ENCODE measurements at regions not wholly inside any gene's neighbourhood (a gene's known extent, or its start where the extent isn't known, plus 50 kb on each side); places are given as distances from the start of the nearest gene placed in this dataset.

GRCh38 chr4:130146773-130147172 is 1050.8 kb downstream of the C4orf33 start:
- CTCF ChIA-PET = no interaction called here
- no peaks in the 10 kb centered on the region for H3K9me3 ChIP-seq (ENCODE audit: low read length)
- no peaks in the 10 kb centered on the region for H3K36me3 Mint-ChIP-seq
- no peaks in the 10 kb centered on the region for H3K27me3 Mint-ChIP-seq
- no peaks in the 10 kb centered on the region for H3K36me3 ChIP-seq (ENCODE audit: insufficient read depth, low read length)
- no peak overlapping the region for H3K4me3 Mint-ChIP-seq
- no peak overlapping the region for H3K27ac ChIP-seq (ENCODE audit: low read depth, low read length)
- no peaks in the 10 kb centered on the region for H3K4me1 ChIP-seq (ENCODE audit: insufficient read depth, low read length)
- no peak overlapping the region for H3K27ac Mint-ChIP-seq
- no peaks in the 10 kb centered on the region for H3K27me3 ChIP-seq (ENCODE audit: insufficient read depth, low read length, poor library complexity, severe bottlenecking)
- POLR2A ChIA-PET = no interaction called here
- H3K4me3 ChIP-seq (ENCODE audit: low read length) = no peak overlapping the region
- DNase-seq = no peak
- H3K9me3 Mint-ChIP-seq = peaks cover 0 to 34% (median 7%) of the 10 kb centered on the region in 5 donors
- no peaks in the 10 kb centered on the region for H3K4me1 Mint-ChIP-seq

- H3K27ac ChIP-seq (ENCODE audit: low read depth, low read length) = no peak overlapping the region
- no peaks in the 10 kb centered on the region for H3K4me1 Mint-ChIP-seq
- POLR2A ChIA-PET = no interaction called here
- H3K4me3 Mint-ChIP-seq = no peak overlapping the region
- no peak overlapping the region for H3K4me3 ChIP-seq (ENCODE audit: low read length)
- peaks cover 0 to 34% (median 7%) of the 10 kb centered on the region in 5 donors for H3K9me3 Mint-ChIP-seq
- H3K36me3 Mint-ChIP-seq = no peaks in the 10 kb centered on the region
- H3K27me3 Mint-ChIP-seq = no peaks in the 10 kb centered on the region
- no peaks in the 10 kb centered on the region for H3K4me1 ChIP-seq (ENCODE audit: insufficient read depth, low read length)
- H3K36me3 ChIP-seq (ENCODE audit: insufficient read depth, low read length) = no peaks in the 10 kb centered on the region
- no peaks in the 10 kb centered on the region for H3K27me3 ChIP-seq (ENCODE audit: insufficient read depth, low read length, poor library complexity, severe bottlenecking)
- DNase-seq = no peak
- CTCF ChIA-PET = no interaction called here
- H3K27ac Mint-ChIP-seq = no peak overlapping the region
- H3K9me3 ChIP-seq (ENCODE audit: low read length) = no peaks in the 10 kb centered on the region
Measured at GRCh38 chr4:130147641-130148040, 1051.7 kb downstream of the C4orf33 start.

- H3K27me3 ChIP-seq (ENCODE audit: insufficient read depth, low read length, poor library complexity, severe bottlenecking) = no peaks in the 10 kb centered on the region
- POLR2A ChIA-PET = no interaction called here
- H3K36me3 Mint-ChIP-seq = no peaks in the 10 kb centered on the region
- no peak for DNase-seq
- peaks cover 6 to 21% (median 15%) of the 10 kb centered on the region in 5 donors for H3K9me3 Mint-ChIP-seq
- CTCF ChIA-PET = no interaction called here
- no peak overlapping the region for H3K4me3 Mint-ChIP-seq
- H3K4me1 ChIP-seq (ENCODE audit: insufficient read depth, low read length) = no peaks in the 10 kb centered on the region
- no peaks in the 10 kb centered on the region for H3K36me3 ChIP-seq (ENCODE audit: insufficient read depth, low read length)
- H3K4me3 ChIP-seq (ENCODE audit: low read length) = no peak overlapping the region
- no peaks in the 10 kb centered on the region for H3K9me3 ChIP-seq (ENCODE audit: low read length)
- H3K27ac ChIP-seq (ENCODE audit: low read depth, low read length) = no peak overlapping the region
- no peaks in the 10 kb centered on the region for H3K27me3 Mint-ChIP-seq
- H3K27ac Mint-ChIP-seq = no peak overlapping the region
- no peaks in the 10 kb centered on the region for H3K4me1 Mint-ChIP-seq
Measured at GRCh38 chr4:130154901-130155300, 1058.9 kb downstream of the C4orf33 start.

GRCh38 chr4:130163701-130164100 is 1067.7 kb downstream of the C4orf33 start:
- no peaks in the 10 kb centered on the region for H3K4me1 ChIP-seq (ENCODE audit: insufficient read depth, low read length)
- Mint-ChIP-seq H3K36me3 (peaks cover 0 to 1% (median 0%) of the 10 kb centered on the region in 3 donors), H3K4me3 (no peak overlapping the region), H3K9me3 (peaks cover 2 to 11% (median 6%) of the 10 kb centered on the region in 5 donors), H3K4me1 (no peaks in the 10 kb centered on the region), H3K27me3 (peaks cover 0 to 3% of the 10 kb centered on the region in 2 donors), H3K27ac (no peak overlapping the region)
- no peak overlapping the region for H3K4me3 ChIP-seq (ENCODE audit: low read length)
- ChIA-PET POLR2A (no interaction called here), CTCF (no interaction called here)
- H3K27me3 ChIP-seq (ENCODE audit: insufficient read depth, low read length, poor library complexity, severe bottlenecking) = no peaks in the 10 kb centered on the region
- DNase-seq = no peak
- H3K9me3 ChIP-seq (ENCODE audit: low read length) = no peaks in the 10 kb centered on the region
- no peak overlapping the region for H3K27ac ChIP-seq (ENCODE audit: low read depth, low read length)
- H3K36me3 ChIP-seq (ENCODE audit: insufficient read depth, low read length) = no peaks in the 10 kb centered on the region

GRCh38 chr4:130165381-130165780 is 1069.4 kb downstream of the C4orf33 start:
- Mint-ChIP-seq H3K4me3 (no peak overlapping the region), H3K36me3 (peaks cover 0 to 1% (median 0%) of the 10 kb centered on the region in 3 donors), H3K4me1 (no peaks in the 10 kb centered on the region), H3K27me3 (peaks cover 0 to 3% of the 10 kb centered on the region in 2 donors), H3K27ac (no peak overlapping the region), H3K9me3 (peaks cover 3 to 11% (median 4%) of the 10 kb centered on the region in 5 donors)
- no peak for DNase-seq
- Histone ChIP-seq H3K27me3 (ENCODE audit: insufficient read depth, low read length, poor library complexity, severe bottlenecking) (no peaks in the 10 kb centered on the region), H3K4me3 (ENCODE audit: low read length) (no peak overlapping the region), H3K27ac (ENCODE audit: low read depth, low read length) (no peak overlapping the region), H3K36me3 (ENCODE audit: insufficient read depth, low read length) (no peaks in the 10 kb centered on the region), H3K9me3 (ENCODE audit: low read length) (no peaks in the 10 kb centered on the region), H3K4me1 (ENCODE audit: insufficient read depth, low read length) (no peaks in the 10 kb centered on the region)
- ChIA-PET POLR2A (no interaction called here), CTCF (no interaction called here)

- no peaks in the 10 kb centered on the region for H3K4me1 ChIP-seq (ENCODE audit: insufficient read depth, low read length)
- POLR2A ChIA-PET = no interaction called here
- no peak for DNase-seq
- H3K27me3 Mint-ChIP-seq = no peaks in the 10 kb centered on the region
- CTCF ChIA-PET = no interaction called here
- H3K9me3 ChIP-seq (ENCODE audit: low read length) = no peaks in the 10 kb centered on the region
- H3K4me3 ChIP-seq (ENCODE audit: low read length) = no peak overlapping the region
- H3K27ac ChIP-seq (ENCODE audit: low read depth, low read length) = no peak overlapping the region
- H3K9me3 Mint-ChIP-seq = peaks cover 0 to 7% (median 3%) of the 10 kb centered on the region in 5 donors
- H3K36me3 ChIP-seq (ENCODE audit: insufficient read depth, low read length) = no peaks in the 10 kb centered on the region
- no peaks in the 10 kb centered on the region for H3K4me1 Mint-ChIP-seq
- no peak overlapping the region for H3K4me3 Mint-ChIP-seq
- no peaks in the 10 kb centered on the region for H3K36me3 Mint-ChIP-seq
- H3K27me3 ChIP-seq (ENCODE audit: insufficient read depth, low read length, poor library complexity, severe bottlenecking) = no peaks in the 10 kb centered on the region
- H3K27ac Mint-ChIP-seq = no peak overlapping the region
Measured at GRCh38 chr4:130172156-130172555, 1076.2 kb downstream of the C4orf33 start.

GRCh38 chr4:130178106-130178505 is 1082.2 kb downstream of the C4orf33 start:
- no peak overlapping the region for H3K4me3 ChIP-seq (ENCODE audit: low read length)
- POLR2A ChIA-PET = no interaction called here
- no peak overlapping the region for H3K27ac ChIP-seq (ENCODE audit: low read depth, low read length)
- no peaks in the 10 kb centered on the region for H3K4me1 Mint-ChIP-seq
- CTCF ChIA-PET = no interaction called here
- H3K36me3 ChIP-seq (ENCODE audit: insufficient read depth, low read length) = no peaks in the 10 kb centered on the region
- no peak overlapping the region for H3K27ac Mint-ChIP-seq
- H3K4me1 ChIP-seq (ENCODE audit: insufficient read depth, low read length) = no peaks in the 10 kb centered on the region
- DNase-seq = no peak
- H3K9me3 Mint-ChIP-seq = peaks cover 0 to 8% (median 0%) of the 10 kb centered on the region in 5 donors
- no peak overlapping the region for H3K4me3 Mint-ChIP-seq
- H3K27me3 ChIP-seq (ENCODE audit: insufficient read depth, low read length, poor library complexity, severe bottlenecking) = no peaks in the 10 kb centered on the region
- H3K36me3 Mint-ChIP-seq = no peaks in the 10 kb centered on the region
- no peaks in the 10 kb centered on the region for H3K9me3 ChIP-seq (ENCODE audit: low read length)
- no peaks in the 10 kb centered on the region for H3K27me3 Mint-ChIP-seq

GRCh38 chr4:130183096-130183495 is 1087.1 kb downstream of the C4orf33 start:
- H3K36me3 ChIP-seq (ENCODE audit: insufficient read depth, low read length) = no peaks in the 10 kb centered on the region
- H3K27me3 Mint-ChIP-seq = no peaks in the 10 kb centered on the region
- ChIA-PET CTCF (no interaction called here), POLR2A (no interaction called here)
- no peaks in the 10 kb centered on the region for H3K36me3 Mint-ChIP-seq
- DNase-seq = no peak
- H3K9me3 ChIP-seq (ENCODE audit: low read length) = no peaks in the 10 kb centered on the region
- no peaks in the 10 kb centered on the region for H3K4me1 Mint-ChIP-seq
- H3K27ac ChIP-seq (ENCODE audit: low read depth, low read length) = no peak overlapping the region
- no peak overlapping the region for H3K4me3 Mint-ChIP-seq
- no peak overlapping the region for H3K4me3 ChIP-seq (ENCODE audit: low read length)
- no peak overlapping the region for H3K27ac Mint-ChIP-seq
- H3K4me1 ChIP-seq (ENCODE audit: insufficient read depth, low read length) = no peaks in the 10 kb centered on the region
- peaks cover 0 to 8% (median 0%) of the 10 kb centered on the region in 5 donors for H3K9me3 Mint-ChIP-seq
- H3K27me3 ChIP-seq (ENCODE audit: insufficient read depth, low read length, poor library complexity, severe bottlenecking) = no peaks in the 10 kb centered on the region

GRCh38 chr4:130183766-130184165 is 1087.8 kb downstream of the C4orf33 start:
- H3K9me3 Mint-ChIP-seq = peaks cover 0 to 8% (median 3%) of the 10 kb centered on the region in 5 donors
- ChIA-PET CTCF (no interaction called here), POLR2A (no interaction called here)
- H3K36me3 Mint-ChIP-seq = no peaks in the 10 kb centered on the region
- no peaks in the 10 kb centered on the region for H3K27me3 Mint-ChIP-seq
- H3K27ac Mint-ChIP-seq = no peak overlapping the region
- no peak overlapping the region for H3K27ac ChIP-seq (ENCODE audit: low read depth, low read length)
- no peaks in the 10 kb centered on the region for H3K4me1 Mint-ChIP-seq
- H3K4me3 ChIP-seq (ENCODE audit: low read length) = no peak overlapping the region
- H3K4me3 Mint-ChIP-seq = no peak overlapping the region
- H3K4me1 ChIP-seq (ENCODE audit: insufficient read depth, low read length) = no peaks in the 10 kb centered on the region
- H3K9me3 ChIP-seq (ENCODE audit: low read length) = no peaks in the 10 kb centered on the region
- no peaks in the 10 kb centered on the region for H3K36me3 ChIP-seq (ENCODE audit: insufficient read depth, low read length)
- no peaks in the 10 kb centered on the region for H3K27me3 ChIP-seq (ENCODE audit: insufficient read depth, low read length, poor library complexity, severe bottlenecking)
- DNase-seq = no peak

Measured in CD8-positive, alpha-beta memory T cell (primary cell).